GM12864 (cell line): ENCODE measurements at regions not wholly inside any gene's neighbourhood (a gene's known extent, or its start where the extent isn't known, plus 50 kb on each side); places are given as distances from the start of the nearest gene placed in this dataset.

Experiments used
- DNase-seq: peaks from one replicate; pipeline ENCODE4 v3.0.0-alpha.2; 2011; ENCODE audit warnings: low read depth
- H3K4me3 ChIP-seq: 2 replicates; pipeline ENCODE4 v1.5.1; 2011; ENCODE audit warnings: mild to moderate bottlenecking, low read depth, low read length, control low read depth
- CTCF ChIP-seq: IDR thresholded peaks from 2 replicates; pipeline ENCODE4 v1.5.1; 2011; ENCODE audit warnings: low read depth, mild to moderate bottlenecking, moderate library complexity, low read length, control low read depth, inconsistent platforms; ENCODE audit errors: missing control alignments

- TF ChIP-seq CTCF, result no peak
- no peak overlapping the region for H3K4me3 ChIP-seq
- no peak for DNase-seq
Measured at GRCh38 chr9:73595036-73595545, 443.4 kb downstream of the ANXA1 start.

- no peak overlapping the region for H3K4me3 ChIP-seq
- no peak for TF ChIP-seq CTCF
- no peak for DNase-seq
Measured at GRCh38 chr9:73596321-73596720, 444.7 kb downstream of the ANXA1 start.

- H3K4me3 ChIP-seq, result no peak overlapping the region
- no peak for TF ChIP-seq CTCF
- no peak for DNase-seq
Measured at GRCh38 chr9:73597039-73597438, 445.4 kb downstream of the ANXA1 start.

GRCh38 chr9:73597771-73598170 is 446.1 kb downstream of the ANXA1 start:
- DNase-seq, result no peak
- H3K4me3 ChIP-seq, result no peak overlapping the region
- no peak for TF ChIP-seq CTCF

- no peak overlapping the region for H3K4me3 ChIP-seq
- TF ChIP-seq CTCF, result no peak
- no peak for DNase-seq
Measured at GRCh38 chr9:73609381-73609780, 457.7 kb downstream of the ANXA1 start.

- H3K4me3 ChIP-seq, result no peak overlapping the region
- DNase-seq, result no peak
- no peak for TF ChIP-seq CTCF
Measured at GRCh38 chr9:73611032-73611431, 459.4 kb downstream of the ANXA1 start.

GRCh38 chr9:73613092-73613701 is 461.5 kb downstream of the ANXA1 start:
- no peak for TF ChIP-seq CTCF
- no peak overlapping the region for H3K4me3 ChIP-seq

More at GRCh38 chr9:73613092-73613701, 461.5 kb downstream of the ANXA1 start:
- DNase-seq, result no peak
